Neural crest cell (in vitro differentiated cells): ENCODE measurements at regions not wholly inside any gene's neighbourhood (a gene's known extent, or its start where the extent isn't known, plus 50 kb on each side); places are given as distances from the start of the nearest gene placed in this dataset.

Source experiments
- DNase-seq: peaks from one replicate; pipeline ENCODE4 v3.0.0; 2021; ENCODE audit warnings: low read depth, mixed read lengths, low spot score
- H3K27ac Mint-ChIP-seq: one replicate; pipeline ENCODE4 v1.8.0; 2021; ENCODE audit warnings: mild to moderate bottlenecking, mixed read lengths; ENCODE audit not compliant: unreplicated experiment
- H3K27me3 Mint-ChIP-seq: 2 replicates; pipeline ENCODE4 v1.8.0; 2021; ENCODE audit warnings: low read depth, mild to moderate bottlenecking, mixed read lengths
- H3K36me3 Mint-ChIP-seq: 2 replicates; pipeline ENCODE4 v1.8.0; 2021; ENCODE audit warnings: low read depth, mild to moderate bottlenecking, mixed read lengths
- H3K4me1 Mint-ChIP-seq: 2 replicates; pipeline ENCODE4 v1.8.0; 2021; ENCODE audit warnings: mixed read lengths
- H3K4me3 Mint-ChIP-seq: one replicate; pipeline ENCODE4 v1.8.0; 2021; ENCODE audit warnings: mild to moderate bottlenecking, mixed read lengths
- H3K9me3 Mint-ChIP-seq: 2 replicates; pipeline ENCODE4 v1.8.0; 2021; ENCODE audit warnings: mixed read lengths
- TF ChIP-seq, protein P1 (sequence below): fragments of 200-600 bp; sonication (generic); conservative IDR thresholded peaks from 2 replicates; pipeline ENCODE4 v1.5.0; 2021; ENCODE audit warnings: antibody characterized with exemption, mild to moderate bottlenecking

DNA sequence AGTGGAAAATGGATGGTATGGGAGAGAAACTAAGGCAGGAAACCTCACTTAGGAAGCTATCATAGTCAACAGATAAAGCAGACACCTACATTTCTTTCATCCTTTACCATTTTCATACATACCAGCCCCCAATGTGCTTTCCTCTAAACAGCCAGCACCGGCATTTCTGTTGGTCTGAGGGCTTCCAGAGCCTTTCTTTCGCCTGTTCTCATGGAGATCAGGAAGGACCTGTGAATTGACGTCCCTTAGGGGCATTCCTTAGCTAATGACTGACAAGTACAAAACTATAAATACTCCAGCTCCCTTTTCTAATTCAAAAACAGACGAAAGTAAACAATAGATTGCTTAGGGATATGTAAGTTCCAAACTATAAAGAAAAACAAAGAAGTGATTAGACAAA lies 215.5 kb upstream of the CNKSR2 start:
- Mint-ChIP-seq H3K4me1 (peaks cover 5% of the 10 kb centered on the region), H3K27ac (no peak overlapping the region), H3K36me3 (no peaks in the 10 kb centered on the region), H3K27me3 (no peaks in the 10 kb centered on the region), H3K9me3 (no peaks in the 10 kb centered on the region), H3K4me3 (no peak overlapping the region)
- DNase-seq: no peak
- TF ChIP-seq, protein P1, sequence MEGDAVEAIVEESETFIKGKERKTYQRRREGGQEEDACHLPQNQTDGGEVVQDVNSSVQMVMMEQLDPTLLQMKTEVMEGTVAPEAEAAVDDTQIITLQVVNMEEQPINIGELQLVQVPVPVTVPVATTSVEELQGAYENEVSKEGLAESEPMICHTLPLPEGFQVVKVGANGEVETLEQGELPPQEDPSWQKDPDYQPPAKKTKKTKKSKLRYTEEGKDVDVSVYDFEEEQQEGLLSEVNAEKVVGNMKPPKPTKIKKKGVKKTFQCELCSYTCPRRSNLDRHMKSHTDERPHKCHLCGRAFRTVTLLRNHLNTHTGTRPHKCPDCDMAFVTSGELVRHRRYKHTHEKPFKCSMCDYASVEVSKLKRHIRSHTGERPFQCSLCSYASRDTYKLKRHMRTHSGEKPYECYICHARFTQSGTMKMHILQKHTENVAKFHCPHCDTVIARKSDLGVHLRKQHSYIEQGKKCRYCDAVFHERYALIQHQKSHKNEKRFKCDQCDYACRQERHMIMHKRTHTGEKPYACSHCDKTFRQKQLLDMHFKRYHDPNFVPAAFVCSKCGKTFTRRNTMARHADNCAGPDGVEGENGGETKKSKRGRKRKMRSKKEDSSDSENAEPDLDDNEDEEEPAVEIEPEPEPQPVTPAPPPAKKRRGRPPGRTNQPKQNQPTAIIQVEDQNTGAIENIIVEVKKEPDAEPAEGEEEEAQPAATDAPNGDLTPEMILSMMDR: no peak

DNA sequence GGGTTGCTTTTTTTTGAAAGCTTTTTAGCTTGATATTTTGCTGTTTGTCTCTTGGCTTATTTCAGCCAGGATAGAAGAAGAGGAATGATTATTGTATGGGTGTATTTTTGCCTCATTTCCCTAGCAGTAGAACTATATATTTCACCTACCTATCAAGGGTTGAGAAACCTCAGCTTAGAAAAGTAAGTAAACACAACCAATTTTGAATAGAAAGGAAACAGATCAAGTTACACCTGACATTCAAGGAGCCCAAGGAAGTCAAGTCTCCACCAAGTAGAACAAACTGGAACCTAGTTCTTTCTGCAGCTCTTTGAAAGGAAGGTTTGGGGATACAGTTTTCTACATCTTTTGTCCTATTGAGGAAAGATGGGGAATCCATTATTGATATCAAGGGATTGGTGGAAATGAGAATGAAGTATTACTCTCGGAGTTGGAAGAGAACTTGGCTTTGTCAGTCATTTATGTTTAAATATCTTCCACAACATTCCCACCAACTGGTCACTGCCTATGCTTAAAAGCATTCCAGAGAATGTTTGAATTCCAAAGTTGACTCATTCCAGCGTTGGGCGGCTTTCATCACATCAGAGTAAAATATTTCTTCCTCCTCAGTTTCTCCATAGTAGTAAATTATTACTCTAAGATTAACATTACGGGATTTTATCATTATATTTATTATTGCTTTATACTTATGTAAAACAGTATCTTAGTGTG lies 207.8 kb upstream of the CNKSR2 start:
- no peaks in the 10 kb centered on the region for H3K4me1 Mint-ChIP-seq
- no peaks in the 10 kb centered on the region for H3K36me3 Mint-ChIP-seq
- no peak for DNase-seq

DNA sequence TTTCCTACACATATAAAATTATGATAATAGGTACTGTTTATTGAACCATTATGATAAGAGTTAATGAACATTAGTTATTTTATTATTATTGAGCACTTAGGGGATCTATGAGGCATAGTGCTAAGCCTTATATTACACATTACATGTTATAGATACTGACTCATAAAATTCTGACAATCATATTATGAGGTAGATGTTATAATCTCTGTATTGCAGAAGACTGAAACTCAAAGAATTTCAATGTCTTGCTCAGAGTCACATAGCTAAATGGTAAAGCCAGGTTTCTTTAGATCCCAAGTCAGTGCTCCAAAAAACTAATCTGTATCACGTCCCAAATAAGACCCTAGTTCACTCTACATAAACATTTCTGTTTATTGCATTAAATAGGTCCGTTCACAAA lies 207.2 kb upstream of the CNKSR2 start:
- Mint-ChIP-seq H3K36me3 (no peaks in the 10 kb centered on the region), H3K4me3 (no peak overlapping the region)

More for the DNA sequence above, 207.8 kb upstream of the CNKSR2 start:
- Mint-ChIP-seq H3K27me3 (no peaks in the 10 kb centered on the region), H3K27ac (no peak overlapping the region), H3K9me3 (no peaks in the 10 kb centered on the region), H3K4me3 (no peak overlapping the region)
- TF ChIP-seq, protein P1: no peak

DNA sequence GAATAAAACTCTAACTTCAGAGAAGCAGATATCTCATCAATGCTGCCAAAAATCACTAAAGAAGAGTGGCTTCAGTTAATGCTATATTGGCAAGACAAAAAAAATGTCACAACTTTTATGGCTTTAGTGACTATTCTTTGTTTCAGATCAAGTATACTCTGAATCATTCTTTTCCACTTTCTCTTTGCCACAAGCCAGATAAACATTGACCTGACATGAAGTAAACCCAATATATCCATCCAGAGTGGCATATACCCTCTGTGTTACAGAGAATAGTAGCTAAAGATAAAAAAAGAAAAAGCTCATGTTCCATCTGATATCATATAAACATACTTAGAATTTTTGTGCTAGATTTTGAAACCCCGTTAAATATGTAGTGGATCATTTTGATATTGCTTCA lies 206.7 kb upstream of the CNKSR2 start:
- Mint-ChIP-seq H3K9me3 (no peaks in the 10 kb centered on the region), H3K36me3 (no peaks in the 10 kb centered on the region), H3K4me3 (no peak overlapping the region), H3K4me1 (no peaks in the 10 kb centered on the region), H3K27ac (no peak overlapping the region), H3K27me3 (no peaks in the 10 kb centered on the region)
- TF ChIP-seq, protein P1: no peak
- no peak for DNase-seq

More for the DNA sequence above, 207.2 kb upstream of the CNKSR2 start:
- TF ChIP-seq, protein P1: no peak
- no peak overlapping the region for H3K27ac Mint-ChIP-seq
- no peaks in the 10 kb centered on the region for H3K9me3 Mint-ChIP-seq
- no peaks in the 10 kb centered on the region for H3K4me1 Mint-ChIP-seq
- DNase-seq: no peak
- no peaks in the 10 kb centered on the region for H3K27me3 Mint-ChIP-seq

DNA sequence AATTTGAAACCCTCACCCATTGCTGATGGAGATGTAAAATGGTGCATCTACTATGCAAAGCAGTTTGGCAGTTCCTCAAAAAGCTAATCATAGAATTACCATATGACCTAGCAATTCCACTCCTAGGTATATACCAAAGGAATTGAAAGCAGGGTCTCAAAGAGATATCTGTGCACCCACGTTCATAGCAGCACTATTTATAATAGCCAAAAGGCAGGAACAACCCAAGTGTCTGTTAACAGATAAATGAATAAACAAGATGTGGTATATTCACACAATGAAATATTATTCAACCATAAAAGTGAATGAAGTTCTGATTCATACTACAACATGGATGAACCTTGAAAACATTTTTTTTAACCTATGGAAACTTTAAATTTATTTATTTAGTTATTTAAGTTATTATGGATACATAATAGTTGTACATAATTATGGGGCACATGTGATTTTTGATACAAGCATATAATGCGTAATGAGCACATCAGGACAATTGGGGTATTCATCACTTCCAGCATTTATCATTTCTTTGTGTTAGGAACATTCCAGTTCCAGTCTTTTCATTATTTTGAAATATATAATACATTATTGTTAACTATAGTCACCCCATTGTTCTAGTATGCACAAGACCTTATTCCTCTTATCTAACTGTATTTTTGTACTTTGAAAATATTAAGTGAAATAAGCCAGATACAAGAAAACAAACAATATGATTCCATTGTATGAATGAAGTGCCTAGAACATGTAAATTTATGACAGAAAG lies 205.6 kb upstream of the CNKSR2 start:
- Mint-ChIP-seq H3K36me3 (no peaks in the 10 kb centered on the region), H3K27me3 (no peaks in the 10 kb centered on the region)
- TF ChIP-seq, protein P1: no peak

More for the DNA sequence above, 205.6 kb upstream of the CNKSR2 start:
- no peak overlapping the region for H3K27ac Mint-ChIP-seq
- no peak overlapping the region for H3K4me3 Mint-ChIP-seq
- no peak for DNase-seq
- H3K4me1 Mint-ChIP-seq: no peaks in the 10 kb centered on the region
- no peaks in the 10 kb centered on the region for H3K9me3 Mint-ChIP-seq
